RKO (cell line): ENCODE measurements at regions not wholly inside any gene's neighbourhood (a gene's known extent, or its start where the extent isn't known, plus 50 kb on each side); places are given as distances from the start of the nearest gene placed in this dataset.

Experiments
- DNase-seq: peaks from one replicate; pipeline ENCODE4 v3.0.0-alpha.2; 2016; ENCODE audit warnings: low spot score

DNA sequence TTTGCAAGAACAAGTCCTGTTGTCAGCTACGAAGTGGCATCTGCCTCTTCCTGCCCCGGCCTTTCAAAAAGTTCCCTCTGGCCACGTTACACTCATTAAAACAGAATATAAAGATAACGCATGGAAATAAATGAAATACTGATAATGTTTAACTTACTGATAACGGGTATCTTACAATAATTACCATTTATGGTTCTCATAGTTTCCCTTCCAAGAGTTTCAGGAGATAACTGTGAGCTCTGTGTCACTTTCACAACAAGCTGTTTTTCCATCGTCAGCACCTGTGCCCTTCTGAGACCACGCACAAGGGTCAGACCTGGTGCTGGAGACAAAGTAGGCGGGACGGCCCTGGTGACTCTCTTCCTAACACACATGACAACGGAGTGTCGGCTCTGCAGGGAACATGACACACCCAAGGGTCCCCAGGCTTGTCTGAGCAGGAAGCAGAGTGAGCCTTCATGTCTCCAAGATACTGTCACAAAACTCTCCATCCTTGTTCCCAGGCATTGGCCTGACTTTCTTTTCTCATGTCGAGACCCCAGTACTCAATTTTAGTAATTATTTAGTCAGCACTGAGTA is 86.2 kb upstream of the THBS2 start:
- no peak for DNase-seq

DNA sequence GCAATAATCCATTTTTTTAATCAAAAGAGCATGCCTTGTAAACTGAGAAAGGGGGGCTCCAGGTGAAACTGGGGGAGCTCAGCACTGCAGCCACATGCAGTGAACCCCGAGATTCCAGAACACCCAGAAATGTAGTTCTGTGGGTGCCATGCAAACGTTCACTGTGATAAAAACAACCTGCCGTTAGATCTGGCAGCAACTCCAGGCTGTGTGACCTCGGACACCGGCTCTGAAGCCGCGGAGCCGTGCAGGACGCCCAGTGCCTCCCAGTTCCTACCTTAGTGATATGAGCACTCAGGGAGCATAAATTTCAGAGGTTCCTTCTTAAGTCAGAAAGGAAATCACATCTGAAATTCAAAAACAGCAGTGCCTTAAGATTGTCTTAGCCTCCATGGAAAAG is 85.4 kb upstream of the THBS2 start:
- no peak for DNase-seq

DNA sequence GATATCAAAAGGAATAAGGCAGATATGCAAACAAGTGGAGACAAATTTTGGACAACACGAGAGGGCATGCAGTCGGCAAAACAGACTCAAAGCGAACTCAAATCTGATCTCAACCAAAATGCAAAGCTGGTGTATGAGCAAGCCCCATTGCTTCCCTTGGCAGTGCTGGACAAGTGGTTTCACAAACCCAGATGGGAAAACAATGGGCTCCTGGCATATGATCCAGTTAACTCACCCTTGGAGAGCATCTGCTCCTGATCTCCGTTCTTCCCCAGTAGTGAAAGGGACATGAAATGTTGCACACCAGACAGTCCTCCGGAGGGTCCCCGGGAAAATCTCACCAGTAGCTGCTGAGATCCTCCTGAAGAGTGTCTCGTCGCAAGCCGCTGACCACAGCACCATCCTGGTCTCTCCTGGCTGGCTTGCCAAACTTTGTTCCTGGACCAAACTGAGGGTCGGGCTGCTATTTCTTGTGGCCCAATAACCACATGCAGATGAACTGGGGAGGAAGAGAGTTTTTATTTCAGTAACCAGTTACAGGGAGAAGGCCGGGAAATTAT is 84.3 kb upstream of the THBS2 start:
- DNase-seq = no peak

DNA sequence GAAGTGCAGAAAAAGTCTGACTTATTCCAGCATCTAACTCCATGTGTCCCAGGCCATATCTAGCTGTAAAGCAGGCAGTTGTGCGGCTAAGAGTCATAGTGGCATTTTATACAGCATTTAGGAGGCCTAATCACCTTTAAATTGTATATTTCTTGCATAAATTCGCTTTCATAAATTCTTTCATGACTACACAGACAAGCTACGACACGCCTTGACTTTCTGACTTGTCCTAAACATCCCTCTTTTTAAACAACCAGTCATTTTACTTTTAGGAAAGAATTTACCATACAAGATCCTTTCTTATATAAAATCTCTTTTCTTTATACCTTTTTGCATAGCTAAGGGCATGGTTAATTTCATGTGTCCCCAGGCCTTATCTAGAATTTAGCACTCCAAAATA is 81.7 kb upstream of the THBS2 start:
- DNase-seq = no peak

DNA sequence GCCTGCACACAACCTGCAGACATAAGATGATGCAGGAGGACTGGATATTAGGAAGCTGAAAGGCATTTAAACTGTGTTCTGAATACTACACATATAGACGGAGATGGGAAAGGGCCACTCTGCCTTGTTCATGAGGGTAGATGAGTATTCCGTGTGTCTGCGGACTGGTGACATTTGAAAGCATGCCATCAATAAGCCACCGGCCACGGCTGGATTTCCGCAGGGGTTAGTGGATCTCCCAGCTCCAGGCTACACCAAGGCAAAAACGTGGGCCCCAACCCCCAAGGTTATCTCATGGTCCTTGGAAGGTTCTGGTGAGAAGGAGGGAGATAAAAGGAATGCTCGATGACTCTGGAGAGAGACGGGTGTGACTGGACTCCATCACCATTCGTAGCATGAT is 78.6 kb upstream of the THBS2 start:
- DNase-seq = no peak

DNA sequence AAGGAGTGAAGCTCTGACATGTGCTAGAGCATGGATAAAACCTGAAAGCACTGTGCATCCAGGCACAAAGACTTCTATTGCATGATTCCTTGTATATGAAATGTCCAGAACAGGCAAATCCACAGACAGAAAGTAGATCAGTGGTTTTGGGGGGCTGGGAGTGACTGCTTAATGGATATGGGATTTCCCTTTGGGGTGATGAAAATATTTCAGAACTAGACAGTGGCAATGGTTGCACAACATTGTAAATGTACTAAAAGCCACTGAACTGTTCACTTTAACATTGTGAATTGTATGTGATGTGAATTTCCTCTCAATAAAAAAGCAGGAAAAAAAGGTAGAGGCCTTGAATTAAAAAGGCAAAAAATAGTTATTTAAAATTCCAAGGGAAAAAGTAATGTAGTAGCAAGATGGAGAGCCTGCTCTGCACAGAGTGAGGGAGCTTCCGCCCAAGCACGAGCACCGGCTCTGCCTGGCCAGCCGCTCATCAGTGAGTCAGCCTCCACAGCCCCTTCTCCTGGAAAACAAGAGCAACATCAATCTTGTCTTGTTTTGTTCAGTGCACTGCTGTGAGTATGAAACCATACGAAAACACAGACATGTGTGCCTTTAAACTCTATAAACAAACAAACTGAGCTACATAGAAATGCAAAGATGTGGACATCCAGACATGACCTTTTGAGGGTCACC is 74.6 kb upstream of the THBS2 start:
- DNase-seq = peak; percentile 44

DNA sequence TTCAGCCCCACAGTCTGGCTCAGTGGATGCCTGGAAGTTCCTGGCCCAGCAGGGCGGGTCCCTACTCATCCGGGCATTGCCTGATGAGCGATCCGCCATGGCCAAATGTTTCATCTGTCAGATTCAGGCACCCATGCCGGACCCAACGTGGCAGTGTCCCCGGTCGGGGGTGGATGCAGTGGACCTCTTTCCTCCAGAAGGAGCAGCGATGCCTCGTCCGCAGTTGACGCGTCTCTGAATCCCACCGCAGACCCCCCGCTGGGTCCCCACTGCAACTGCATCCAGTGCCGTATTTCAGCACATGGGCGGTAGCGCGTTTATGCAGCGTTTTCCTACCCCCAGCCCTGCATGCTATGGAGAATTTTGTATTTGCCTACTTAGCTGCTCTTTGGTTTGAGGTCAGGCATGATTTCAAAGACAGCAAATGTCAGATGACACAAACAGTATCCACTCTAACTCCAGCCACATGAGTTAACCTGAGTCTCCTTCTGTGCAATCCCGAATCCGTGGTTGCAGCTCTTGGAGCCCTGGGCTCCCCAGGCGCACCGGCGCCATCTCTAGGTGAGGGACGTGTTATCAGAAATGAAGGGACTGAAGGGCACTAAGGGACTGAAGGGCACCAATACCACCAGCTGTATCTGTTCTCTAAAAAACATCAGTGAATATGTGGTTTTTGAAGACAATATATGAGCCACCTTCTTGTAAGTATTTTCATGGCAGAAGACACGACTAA is 72.6 kb upstream of the THBS2 start:
- no peak for DNase-seq

DNA sequence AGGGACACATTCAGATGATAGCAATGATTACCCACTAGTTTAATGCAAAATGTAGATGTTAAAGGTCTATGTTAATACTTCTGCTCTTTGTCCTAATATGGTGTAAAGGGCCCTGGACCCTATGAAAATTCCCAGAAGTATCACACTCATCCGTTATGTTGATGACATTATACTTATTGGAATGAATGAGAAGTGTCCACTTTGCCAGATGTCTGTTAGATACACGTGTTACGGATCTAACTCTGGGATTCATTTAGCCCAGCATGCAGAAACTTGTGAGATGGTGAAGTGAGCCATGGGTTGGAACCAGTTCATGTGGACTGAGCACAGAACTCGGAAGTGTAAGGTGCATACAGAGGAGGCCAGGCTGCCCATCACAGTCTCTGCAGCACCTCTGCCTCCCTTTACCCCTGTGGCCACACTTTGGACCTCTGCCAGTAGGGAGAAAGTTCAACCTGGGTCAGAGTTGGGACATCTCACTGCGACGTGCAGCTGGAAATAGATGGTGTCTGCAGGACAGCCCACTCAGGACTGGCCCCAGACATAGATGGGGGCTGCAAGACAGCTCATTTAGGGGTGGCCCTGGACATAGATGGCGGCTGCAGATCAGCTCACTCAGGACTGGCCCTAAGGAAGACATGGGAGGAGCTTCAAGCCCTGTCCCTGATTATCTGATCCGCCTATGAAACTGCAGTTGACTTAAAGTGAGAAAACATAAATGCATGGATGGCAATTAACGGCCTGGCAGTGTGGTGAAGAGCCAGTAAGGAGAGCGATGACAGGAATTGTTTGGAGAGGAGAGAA is 71.2 kb upstream of the THBS2 start:
- DNase-seq = no peak

DNA sequence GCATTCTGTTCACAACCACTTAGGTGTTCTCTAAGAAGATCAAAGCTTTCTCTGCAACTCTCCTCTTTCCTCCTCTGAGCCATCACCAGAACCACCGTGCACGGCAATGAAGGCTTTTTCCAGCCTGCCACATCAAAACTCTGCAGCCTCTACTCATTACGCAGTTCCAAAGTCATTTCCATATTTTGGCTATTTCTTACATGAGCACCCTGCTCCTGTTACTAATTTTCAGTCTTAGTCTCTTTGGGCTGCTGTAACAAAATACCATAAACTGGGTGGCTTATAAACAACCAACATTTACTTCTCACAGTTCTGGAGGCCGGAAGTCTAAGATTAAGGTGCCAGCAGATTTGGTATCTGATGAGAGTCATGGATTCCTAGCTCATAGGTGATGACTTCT is 70.4 kb upstream of the THBS2 start:
- DNase-seq = no peak

DNA sequence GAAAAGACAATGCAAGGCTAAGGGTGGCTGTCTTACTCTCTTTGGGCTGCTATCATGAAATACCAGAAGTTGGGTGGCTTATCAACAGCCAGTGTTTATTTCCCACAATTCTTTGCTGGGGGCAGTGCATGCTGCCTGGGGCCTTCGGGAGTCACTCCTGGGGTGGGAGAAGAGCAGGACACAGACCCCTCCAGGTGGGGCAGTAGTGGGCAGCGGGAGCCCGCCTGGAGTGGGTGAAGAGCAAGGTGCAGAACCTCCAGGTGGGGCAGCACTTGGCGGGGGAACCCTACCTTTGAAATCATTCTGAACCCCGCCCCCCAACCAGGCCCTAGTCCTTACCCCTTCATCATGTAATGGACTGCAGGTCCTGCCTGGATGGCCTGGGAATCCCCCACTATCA is 69.6 kb upstream of the THBS2 start:
- DNase-seq = no peak

DNA sequence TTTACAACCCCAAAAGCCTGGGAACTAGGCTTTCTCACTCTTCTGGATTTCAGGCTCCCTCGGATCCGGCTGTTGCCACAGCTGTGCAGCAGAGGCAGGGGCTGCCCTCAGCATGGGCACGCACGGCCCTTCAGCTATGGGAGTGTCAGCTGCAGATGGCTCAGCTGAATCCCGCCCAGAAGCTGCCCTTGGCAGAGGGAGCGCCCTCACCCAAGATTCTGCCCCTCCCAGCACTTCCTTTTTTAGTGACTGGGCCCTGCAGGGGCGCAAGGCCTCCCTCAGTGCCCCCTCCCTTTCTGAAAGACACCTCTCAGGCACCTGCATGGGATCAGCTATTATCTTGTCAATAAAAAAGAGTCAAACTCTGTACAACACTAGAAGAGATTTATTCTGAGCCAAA is 67.9 kb upstream of the THBS2 start:
- no peak for DNase-seq

DNA sequence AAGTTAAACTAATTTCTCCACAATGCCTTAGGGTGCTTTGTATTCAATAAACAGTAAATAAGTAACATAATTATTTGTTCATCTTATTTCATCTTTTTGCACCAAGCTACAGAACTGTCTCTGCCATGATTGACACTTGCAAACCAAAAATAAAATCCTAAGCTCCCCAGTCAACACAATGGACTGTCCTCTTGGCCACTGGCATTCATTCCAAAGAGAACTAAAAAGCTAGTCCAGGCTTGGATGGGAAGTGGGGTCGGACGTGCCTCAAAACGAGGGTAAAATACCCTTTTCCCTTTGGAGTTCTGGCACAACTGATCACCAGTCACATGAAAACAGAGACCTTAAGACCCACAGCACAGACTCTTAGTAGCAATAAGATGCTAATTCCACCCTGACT is 66.4 kb upstream of the THBS2 start:
- no peak for DNase-seq

DNA sequence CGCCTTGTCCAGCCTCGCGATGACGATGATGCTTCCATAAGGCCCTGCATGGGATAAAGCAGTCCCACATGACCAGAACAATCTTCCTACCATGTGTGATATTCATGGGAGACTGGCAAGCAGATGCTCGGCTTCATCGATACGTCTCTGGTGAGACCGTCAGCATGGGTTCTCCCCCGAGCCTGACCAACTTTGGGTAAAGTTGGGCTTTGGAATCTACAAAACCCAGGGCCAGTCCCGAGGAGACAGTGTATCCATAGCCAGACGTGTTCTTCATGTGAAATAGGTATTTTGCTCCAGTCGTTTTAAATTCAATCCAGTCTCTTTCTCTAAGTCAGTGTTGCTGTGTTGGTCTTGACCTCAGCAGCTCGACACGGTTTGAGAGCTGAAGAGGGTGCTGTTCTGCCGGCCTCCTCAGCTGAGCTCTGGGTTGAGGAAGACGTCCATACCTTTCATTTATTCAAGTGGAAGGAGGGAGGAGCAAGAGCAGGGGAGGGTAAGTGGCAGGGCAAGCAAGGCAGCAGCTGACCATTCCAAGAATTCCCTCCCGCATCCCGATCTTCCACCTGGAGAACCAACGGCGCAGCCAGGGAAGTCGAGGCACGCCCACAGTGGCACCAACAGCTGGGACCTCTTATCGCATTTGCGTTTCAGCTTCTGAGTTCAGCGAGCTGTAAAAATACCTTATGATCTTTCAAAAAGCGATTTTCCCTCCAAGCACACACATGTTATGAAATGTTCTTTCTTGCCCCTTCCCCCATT is 64.0 kb upstream of the THBS2 start:
- DNase-seq = no peak

DNA sequence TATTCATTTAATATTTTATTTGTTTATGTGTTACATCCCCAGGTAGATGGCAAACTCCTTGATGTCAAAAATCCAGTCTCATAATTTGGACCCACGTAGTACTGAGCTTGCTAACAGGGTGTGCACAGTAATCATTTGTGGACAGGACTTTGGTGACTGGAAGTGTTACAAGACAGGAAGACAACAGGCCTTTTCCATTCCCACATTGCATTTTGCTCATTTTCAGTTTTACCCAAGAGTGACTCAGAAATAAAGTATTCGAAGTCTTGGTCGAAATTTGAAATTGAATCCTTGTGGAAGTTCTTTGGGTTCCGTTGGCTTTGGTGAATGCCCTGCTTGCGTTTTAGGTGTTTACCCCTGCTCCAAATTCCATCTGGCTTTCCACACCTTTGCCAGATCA is 63.0 kb upstream of the THBS2 start:
- no peak for DNase-seq

DNA sequence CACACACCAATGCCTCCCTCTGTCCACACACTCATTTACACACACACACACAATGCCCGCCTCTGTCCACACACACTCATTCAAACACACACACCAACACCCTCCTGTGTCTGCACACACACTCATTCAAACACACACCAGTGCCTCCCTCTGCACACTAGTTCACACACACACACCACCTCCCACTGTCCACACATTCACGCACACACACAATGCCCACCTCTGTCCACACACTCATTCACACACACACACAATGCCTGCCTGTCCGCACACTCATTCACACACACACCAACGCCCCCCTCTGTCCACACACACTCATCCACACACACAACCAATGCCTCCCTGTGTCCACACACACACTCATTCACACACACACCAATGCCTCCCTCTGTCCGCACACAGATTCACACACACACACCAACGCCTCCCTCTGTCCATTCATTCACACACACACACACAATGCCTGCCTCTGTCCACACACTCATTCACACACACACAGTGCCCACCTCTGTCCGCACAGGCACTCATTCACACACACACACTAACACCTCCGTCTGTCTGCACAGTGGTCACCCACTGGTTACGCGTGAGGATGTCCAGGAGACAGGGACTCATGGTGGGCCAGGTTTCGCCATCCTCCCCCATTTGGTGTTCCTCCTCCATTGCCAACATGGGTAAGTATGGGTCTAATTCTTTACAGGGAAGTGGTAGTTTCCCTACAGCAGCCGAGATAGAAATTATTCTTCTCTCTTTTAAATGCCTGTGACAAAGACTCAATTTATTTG is 62.4 kb upstream of the THBS2 start:
- no peak for DNase-seq

DNA sequence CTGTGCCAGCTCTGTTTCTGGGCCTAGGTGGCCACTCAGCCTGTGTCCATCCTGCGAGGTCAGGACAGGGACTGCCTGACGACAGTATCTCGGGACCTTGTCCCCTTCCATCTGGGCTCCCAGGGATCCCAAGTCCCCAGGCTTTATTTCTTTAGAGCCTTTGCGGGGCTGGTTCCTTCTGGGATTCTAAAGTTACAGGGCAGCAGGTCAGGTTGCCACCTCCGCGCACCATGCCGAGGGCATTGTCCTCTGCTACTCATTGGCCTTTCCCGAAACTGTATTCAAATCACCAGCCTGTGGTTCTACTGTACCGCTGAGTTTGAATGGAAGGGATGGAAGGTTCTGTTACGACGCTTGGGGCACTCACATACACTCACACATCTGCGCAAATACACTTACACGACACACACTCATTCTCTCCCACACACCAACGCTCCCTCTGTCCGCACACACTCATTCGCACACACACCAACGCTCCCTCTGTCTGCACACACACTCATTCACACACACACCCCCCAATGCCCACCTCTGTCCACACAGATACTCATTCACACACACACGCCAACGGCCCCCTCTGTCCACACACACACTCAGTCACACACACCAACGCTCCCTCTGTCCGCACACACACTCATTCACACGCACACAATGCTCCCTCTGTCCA is 59.8 kb upstream of the THBS2 start:
- DNase-seq = no peak

DNA sequence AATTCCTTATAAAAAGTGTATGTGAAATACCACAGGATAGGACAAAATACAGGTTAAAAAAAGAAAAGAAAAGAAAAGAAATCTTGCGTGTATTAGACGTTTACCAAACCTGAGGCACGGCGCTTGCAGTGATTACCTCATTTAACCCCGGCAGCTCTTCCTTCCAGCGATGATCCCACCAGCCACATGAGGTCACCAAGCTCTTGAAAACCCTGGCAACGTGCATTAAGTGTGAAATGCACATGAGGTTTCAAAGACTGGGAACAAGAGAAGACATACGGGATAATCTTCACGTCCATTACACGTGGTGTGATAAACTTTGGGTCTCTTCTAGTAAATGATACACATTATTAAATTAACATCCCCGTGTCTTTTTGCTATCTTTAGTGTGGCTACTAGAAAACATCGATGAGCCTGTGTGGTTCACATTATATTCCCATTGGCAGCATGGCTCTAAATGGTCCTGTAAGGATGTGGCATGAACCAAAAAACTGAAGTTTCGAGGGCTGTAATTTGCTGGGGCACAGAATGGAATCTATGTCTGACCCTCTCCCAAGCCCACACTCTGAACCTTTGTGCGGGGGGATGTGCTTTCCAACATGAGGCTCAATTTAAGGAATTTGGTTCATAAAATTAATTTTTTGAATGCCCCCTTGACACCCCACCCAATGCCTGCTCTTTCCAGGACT is 59.2 kb upstream of the THBS2 start:
- DNase-seq = no peak

DNA sequence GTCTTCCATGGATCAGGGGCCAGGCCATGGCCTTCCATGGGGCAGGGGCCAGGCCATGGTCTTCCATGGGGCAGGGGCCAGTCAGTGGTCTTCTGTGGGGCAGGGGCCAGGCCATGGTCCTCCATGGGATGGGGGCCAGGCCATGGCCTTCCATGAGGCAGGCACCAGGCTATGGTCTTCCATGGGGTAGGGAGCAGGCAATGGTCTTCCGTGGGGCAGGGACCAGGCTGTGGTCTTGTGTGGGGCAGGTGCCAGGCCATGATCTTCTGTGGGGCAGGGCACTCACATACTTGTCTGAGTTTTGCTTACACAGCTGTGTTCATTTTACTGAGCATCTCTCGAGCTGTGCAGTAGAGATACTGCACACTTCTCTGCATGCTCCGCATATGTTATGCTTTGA is 57.3 kb upstream of the THBS2 start:
- DNase-seq = no peak
